ENCODE measurements at regions not wholly inside any gene's neighbourhood (a gene's known extent, or its start where the extent isn't known, plus 50 kb on each side); places are given as distances from the start of the nearest gene placed in this dataset.

DNA sequence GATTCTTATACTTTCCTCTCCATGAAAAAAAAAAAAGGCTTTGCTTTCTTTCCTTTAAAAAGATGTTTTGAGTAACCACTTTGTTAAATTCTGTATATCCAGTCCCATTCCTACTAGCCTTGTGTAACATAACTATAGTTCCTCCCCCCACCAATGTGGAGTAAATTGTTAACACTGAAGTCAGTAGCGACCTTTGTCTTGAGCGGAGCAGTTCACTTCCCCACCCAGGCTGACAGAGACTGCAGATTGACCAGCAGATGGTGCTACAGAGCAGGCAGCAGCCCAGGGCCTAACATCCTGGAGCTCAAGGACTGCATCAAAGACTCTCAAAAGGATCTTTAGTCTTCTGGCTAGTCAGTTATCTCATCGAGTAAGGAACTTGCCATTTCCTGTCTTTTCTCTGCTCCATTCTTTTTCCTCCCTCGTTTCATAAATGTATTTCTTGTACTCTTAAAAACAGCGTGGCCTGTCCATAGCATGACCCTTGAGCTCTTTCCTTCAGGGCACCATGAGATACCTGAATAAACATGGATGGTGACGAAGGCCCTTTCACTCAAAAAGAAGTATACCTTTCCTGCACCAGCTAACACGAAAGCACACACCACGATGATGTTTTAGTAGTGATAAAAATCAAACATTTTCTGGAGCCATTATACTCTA is 503.5 kb upstream of the PKN2 start:
- Histone ChIP-seq H3K4me3 (ENCODE audit: low read depth, low read length) (no peak overlapping the region), H3K36me3 (replicated peaks) (no peaks in the 10 kb centered on the region), H3K27ac (no peak overlapping the region), H3K27me3 (replicated peaks) (no peaks in the 10 kb centered on the region)
- peak; percentile 52 for DNase-seq
- in situ Hi-C loops (cut with HindIII; ENCODE audit: low pct_ligation_motif_present, low sequenced_read_pairs) = no loop called here
- TF ChIP-seq, protein P1, sequence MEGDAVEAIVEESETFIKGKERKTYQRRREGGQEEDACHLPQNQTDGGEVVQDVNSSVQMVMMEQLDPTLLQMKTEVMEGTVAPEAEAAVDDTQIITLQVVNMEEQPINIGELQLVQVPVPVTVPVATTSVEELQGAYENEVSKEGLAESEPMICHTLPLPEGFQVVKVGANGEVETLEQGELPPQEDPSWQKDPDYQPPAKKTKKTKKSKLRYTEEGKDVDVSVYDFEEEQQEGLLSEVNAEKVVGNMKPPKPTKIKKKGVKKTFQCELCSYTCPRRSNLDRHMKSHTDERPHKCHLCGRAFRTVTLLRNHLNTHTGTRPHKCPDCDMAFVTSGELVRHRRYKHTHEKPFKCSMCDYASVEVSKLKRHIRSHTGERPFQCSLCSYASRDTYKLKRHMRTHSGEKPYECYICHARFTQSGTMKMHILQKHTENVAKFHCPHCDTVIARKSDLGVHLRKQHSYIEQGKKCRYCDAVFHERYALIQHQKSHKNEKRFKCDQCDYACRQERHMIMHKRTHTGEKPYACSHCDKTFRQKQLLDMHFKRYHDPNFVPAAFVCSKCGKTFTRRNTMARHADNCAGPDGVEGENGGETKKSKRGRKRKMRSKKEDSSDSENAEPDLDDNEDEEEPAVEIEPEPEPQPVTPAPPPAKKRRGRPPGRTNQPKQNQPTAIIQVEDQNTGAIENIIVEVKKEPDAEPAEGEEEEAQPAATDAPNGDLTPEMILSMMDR (IDR thresholded peaks at IDR 0.05; ENCODE audit: low read depth, low read length, missing control alignments) = peak; percentile 99

DNA sequence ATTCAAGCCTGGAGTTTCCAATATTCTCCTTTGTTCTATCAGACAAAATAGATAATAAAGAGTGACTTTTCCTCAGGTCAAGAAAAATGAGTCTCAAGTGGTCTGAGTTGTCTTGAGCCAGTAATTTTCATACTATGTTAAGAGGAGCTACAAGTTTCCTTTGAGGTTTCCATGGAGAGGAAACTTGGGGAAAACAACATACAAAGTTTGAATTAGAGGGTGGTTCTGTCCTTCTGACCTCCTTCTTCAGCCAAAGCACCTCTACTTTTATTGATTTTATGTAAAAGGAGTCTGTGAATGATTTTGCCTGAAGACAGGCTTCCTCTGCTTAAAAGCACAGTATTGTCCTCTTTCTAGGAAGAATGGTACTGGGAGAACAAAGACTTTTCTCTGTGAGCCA is 497.2 kb upstream of the PKN2 start:
- no peak for DNase-seq
- no peaks in the 10 kb centered on the region for H3K27me3 ChIP-seq (replicated peaks)
- no peak overlapping the region for H3K27ac ChIP-seq
- H3K4me3 ChIP-seq (ENCODE audit: low read depth, low read length) = no peak overlapping the region
- in situ Hi-C loops (cut with HindIII; ENCODE audit: low pct_ligation_motif_present, low sequenced_read_pairs) = no loop called here
- no peaks in the 10 kb centered on the region for H3K36me3 ChIP-seq (replicated peaks)
- TF ChIP-seq, protein P1 (IDR thresholded peaks at IDR 0.05; ENCODE audit: low read depth, low read length, missing control alignments) = no peak

DNA sequence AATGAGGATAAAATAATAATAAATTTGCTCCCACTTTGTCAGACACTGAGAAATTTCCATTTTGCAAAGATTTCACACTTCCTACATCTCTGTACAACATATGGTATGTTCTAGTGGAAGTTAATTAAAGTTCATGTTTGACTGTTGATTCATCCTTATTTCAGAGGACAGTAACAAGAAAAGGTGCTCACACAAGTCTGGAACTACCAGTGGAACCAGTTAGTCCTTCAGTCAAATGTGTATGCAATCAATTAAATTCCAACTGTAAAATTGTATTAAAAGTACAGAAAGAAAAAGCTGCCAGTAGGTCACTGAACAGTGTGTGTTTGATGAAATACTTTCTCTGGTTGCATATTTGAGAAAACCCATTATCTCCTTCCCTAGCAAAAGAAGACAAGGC is 496.0 kb upstream of the PKN2 start:
- Histone ChIP-seq H3K36me3 (replicated peaks) (no peaks in the 10 kb centered on the region), H3K27me3 (replicated peaks) (no peaks in the 10 kb centered on the region), H3K4me3 (ENCODE audit: low read depth, low read length) (no peak overlapping the region), H3K27ac (no peak overlapping the region)
- in situ Hi-C loops (cut with HindIII; ENCODE audit: low pct_ligation_motif_present, low sequenced_read_pairs) = no loop called here
- TF ChIP-seq, protein P1 (IDR thresholded peaks at IDR 0.05; ENCODE audit: low read depth, low read length, missing control alignments) = no peak
- DNase-seq = no peak

DNA sequence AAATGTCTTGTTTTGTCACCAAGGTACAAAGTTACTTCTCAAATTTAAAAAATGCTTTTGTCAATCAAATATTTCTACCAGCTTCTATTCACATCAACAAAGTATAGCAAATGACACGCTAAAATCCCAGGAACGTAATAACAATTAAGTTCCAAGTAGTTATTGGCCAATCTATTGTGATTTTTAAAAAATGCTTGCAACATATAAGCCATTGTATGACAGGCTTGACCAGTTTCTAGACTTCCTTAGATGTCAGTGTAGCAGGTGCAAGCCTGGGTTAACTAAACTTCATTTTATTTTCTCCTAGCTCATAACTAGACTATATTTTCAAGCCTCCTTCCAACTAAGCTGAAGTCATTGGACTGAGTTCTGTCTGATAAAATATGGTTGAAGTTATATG is 494.5 kb upstream of the PKN2 start:
- Histone ChIP-seq H3K36me3 (replicated peaks) (no peaks in the 10 kb centered on the region), H3K27me3 (replicated peaks) (no peaks in the 10 kb centered on the region), H3K4me3 (ENCODE audit: low read depth, low read length) (no peak overlapping the region), H3K27ac (no peak overlapping the region)
- TF ChIP-seq, protein P1 (IDR thresholded peaks at IDR 0.05; ENCODE audit: low read depth, low read length, missing control alignments) = no peak
- no peak for DNase-seq
- in situ Hi-C loops (cut with HindIII; ENCODE audit: low pct_ligation_motif_present, low sequenced_read_pairs) = no loop called here

DNA sequence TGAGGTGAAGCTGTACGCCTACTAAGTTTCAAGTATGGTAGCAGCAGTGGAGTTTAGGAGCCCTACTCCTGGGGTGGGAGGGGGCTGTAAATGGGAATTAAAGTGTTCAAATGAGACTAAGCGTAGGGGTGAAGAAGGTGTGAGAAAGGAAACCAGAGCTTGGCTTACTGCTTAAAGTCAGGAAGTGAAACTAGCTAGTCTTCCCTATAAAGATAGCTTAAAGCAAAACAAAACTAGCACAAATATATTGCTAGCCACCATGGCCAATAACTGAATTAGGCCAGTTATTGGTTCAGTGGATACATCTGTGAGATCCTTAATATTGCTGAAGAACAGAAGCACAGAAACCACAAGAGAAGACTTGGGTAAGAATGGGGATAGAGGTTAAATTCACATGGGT is 492.2 kb upstream of the PKN2 start:
- no peaks in the 10 kb centered on the region for H3K36me3 ChIP-seq (replicated peaks)
- H3K27me3 ChIP-seq (replicated peaks) = no peaks in the 10 kb centered on the region
- H3K27ac ChIP-seq = no peak overlapping the region
- TF ChIP-seq, protein P1 (IDR thresholded peaks at IDR 0.05; ENCODE audit: low read depth, low read length, missing control alignments) = no peak
- in situ Hi-C loops (cut with HindIII; ENCODE audit: low pct_ligation_motif_present, low sequenced_read_pairs) = no loop called here
- no peak for DNase-seq
- no peak overlapping the region for H3K4me3 ChIP-seq (ENCODE audit: low read depth, low read length)

DNA sequence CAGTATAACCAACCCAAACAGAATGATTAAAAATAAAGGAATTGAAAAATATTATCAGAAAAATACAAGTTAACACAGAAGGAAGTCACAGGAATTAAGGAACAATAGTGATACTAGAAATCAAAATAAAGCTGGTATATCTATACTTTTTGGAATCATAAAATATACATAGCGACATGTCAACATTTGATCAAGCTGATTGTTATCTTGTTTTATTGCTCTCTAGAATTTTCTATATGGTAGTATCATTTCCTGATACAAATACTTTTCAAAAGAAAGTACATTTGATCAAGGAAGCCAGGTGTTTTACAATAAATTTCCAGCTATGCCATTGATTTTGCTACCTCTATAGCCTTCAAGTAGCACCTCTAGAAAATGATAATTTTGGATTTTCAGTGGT is 489.5 kb upstream of the PKN2 start:
- no peaks in the 10 kb centered on the region for H3K27me3 ChIP-seq (replicated peaks)
- H3K27ac ChIP-seq = no peak overlapping the region
- in situ Hi-C loops (cut with HindIII; ENCODE audit: low pct_ligation_motif_present, low sequenced_read_pairs) = no loop called here
- DNase-seq = no peak
- H3K4me3 ChIP-seq (ENCODE audit: low read depth, low read length) = no peak overlapping the region
- TF ChIP-seq, protein P1 (IDR thresholded peaks at IDR 0.05; ENCODE audit: low read depth, low read length, missing control alignments) = no peak
- no peaks in the 10 kb centered on the region for H3K36me3 ChIP-seq (replicated peaks)

Data from brain microvascular endothelial cell (primary cell).